ENCODE measurements at regions not wholly inside any gene's neighbourhood (a gene's known extent, or its start where the extent isn't known, plus 50 kb on each side); places are given as distances from the start of the nearest gene placed in this dataset.

DNA sequence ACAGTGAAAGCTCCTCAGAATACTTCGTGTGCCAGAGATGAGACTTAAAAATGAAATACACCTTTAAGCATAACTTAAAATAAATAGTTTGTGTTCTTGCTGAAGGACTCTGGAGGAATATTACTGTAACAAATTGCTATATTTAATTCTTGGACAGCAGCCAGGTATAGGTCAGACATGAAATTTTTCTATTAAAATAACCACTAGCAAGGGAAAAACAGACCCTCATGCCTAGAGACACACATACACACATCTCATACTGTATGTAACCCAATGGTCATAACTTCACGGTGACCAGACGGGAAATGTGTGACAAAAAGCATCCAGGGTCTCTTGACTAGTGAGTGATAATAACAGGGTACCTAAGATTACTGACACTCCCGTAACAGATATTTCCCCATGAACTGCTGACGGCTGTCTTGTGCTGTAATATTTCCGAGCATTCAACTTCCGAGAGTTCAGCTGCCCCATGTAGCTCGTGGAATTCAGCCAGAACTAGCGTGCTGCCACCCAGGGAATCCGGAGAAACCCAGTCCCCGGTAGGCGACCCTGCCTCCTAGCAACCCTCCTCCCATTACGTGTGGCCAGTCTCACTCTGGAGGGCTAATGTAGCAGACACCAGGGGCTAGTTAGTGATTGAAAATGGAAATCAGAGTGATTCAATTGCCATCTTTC lies 2295.1 kb upstream of the WWC1 start:
- TF ChIP-seq EZH2 (IDR thresholded peaks at IDR 0.05; ENCODE audit: low read length): no peak
- TF ChIP-seq, protein P1, sequence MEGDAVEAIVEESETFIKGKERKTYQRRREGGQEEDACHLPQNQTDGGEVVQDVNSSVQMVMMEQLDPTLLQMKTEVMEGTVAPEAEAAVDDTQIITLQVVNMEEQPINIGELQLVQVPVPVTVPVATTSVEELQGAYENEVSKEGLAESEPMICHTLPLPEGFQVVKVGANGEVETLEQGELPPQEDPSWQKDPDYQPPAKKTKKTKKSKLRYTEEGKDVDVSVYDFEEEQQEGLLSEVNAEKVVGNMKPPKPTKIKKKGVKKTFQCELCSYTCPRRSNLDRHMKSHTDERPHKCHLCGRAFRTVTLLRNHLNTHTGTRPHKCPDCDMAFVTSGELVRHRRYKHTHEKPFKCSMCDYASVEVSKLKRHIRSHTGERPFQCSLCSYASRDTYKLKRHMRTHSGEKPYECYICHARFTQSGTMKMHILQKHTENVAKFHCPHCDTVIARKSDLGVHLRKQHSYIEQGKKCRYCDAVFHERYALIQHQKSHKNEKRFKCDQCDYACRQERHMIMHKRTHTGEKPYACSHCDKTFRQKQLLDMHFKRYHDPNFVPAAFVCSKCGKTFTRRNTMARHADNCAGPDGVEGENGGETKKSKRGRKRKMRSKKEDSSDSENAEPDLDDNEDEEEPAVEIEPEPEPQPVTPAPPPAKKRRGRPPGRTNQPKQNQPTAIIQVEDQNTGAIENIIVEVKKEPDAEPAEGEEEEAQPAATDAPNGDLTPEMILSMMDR (optimal IDR thresholded peaks at IDR 0.05 in 1 of 3, IDR thresholded peaks at IDR 0.05 in 1 of 3, conservative IDR thresholded peaks at IDR 0.05 in 1 of 3; ENCODE audit: extremely low read depth in 1 of 3, insufficient read depth in 2 of 3, low read length in 3 of 3): no peak
- H4K20me1 ChIP-seq (ENCODE audit: control insufficient read depth, extremely low read depth, insufficient read depth, low read length): no peaks in the 10 kb centered on the region
- no peak for FAIRE-seq
- dilution Hi-C loops (cut with MboI; ENCODE audit: extremely low pct_ligation_motif_present, low sequenced_read_pairs): no loop called here
- H3K27me3 ChIP-seq (ENCODE audit: control insufficient read depth, extremely low read depth, insufficient read depth, low read length): no peaks in the 10 kb centered on the region
- no peak overlapping the region for H2AFZ ChIP-seq (ENCODE audit: control insufficient read depth, low read length)
- DNase-seq (ENCODE audit: low read depth, low spot score): no peak
- H3K4me1 ChIP-seq (ENCODE audit: control insufficient read depth, extremely low read depth, insufficient read depth, low read length): no peaks in the 10 kb centered on the region
- H3K36me3 ChIP-seq (ENCODE audit: control insufficient read depth in 2 of 2, extremely low read depth in 1 of 2, insufficient read depth in 2 of 2, low read length in 2 of 2): no peaks in the 10 kb centered on the region
- no peaks in the 10 kb centered on the region for H3K79me2 ChIP-seq (ENCODE audit: control insufficient read depth, insufficient read depth, low read length)
- no peak overlapping the region for H3K27ac ChIP-seq (ENCODE audit: control insufficient read depth, insufficient read depth, low read length)
- H3K9me1 ChIP-seq (ENCODE audit: control insufficient read depth, extremely low read depth, insufficient read depth, low read length): no peaks in the 10 kb centered on the region
- no peak overlapping the region for H3K9ac ChIP-seq (ENCODE audit: control insufficient read depth, extremely low read depth, insufficient read depth, low read length)
- H3K4me2 ChIP-seq (ENCODE audit: control insufficient read depth, extremely low read depth, insufficient read depth, low read depth, low read length): no peak overlapping the region
- no peak overlapping the region for H3K4me3 ChIP-seq (ENCODE audit: control insufficient read depth in 2 of 3, extremely low read depth in 1 of 3, insufficient read depth in 2 of 3, low read depth in 1 of 3, low read length in 3 of 3)
- no peaks in the 10 kb centered on the region for H3K9me3 ChIP-seq (ENCODE audit: control insufficient read depth, low read depth, low read length)

- Histone ChIP-seq H4K20me1 (ENCODE audit: control insufficient read depth, extremely low read depth, insufficient read depth, low read length) (no peaks in the 10 kb centered on the region), H3K27ac (ENCODE audit: control insufficient read depth, insufficient read depth, low read length) (no peak overlapping the region), H3K36me3 (ENCODE audit: control insufficient read depth in 2 of 2, extremely low read depth in 1 of 2, insufficient read depth in 2 of 2, low read length in 2 of 2) (no peaks in the 10 kb centered on the region), H3K9me1 (ENCODE audit: control insufficient read depth, extremely low read depth, insufficient read depth, low read length) (no peaks in the 10 kb centered on the region), H3K9ac (ENCODE audit: control insufficient read depth, extremely low read depth, insufficient read depth, low read length) (no peak overlapping the region), H3K4me3 (ENCODE audit: control insufficient read depth in 2 of 3, extremely low read depth in 1 of 3, insufficient read depth in 2 of 3, low read depth in 1 of 3, low read length in 3 of 3) (no peak overlapping the region), H3K79me2 (ENCODE audit: control insufficient read depth, insufficient read depth, low read length) (no peaks in the 10 kb centered on the region), H3K4me2 (ENCODE audit: control insufficient read depth, extremely low read depth, insufficient read depth, low read depth, low read length) (no peak overlapping the region), H2AFZ (ENCODE audit: control insufficient read depth, low read length) (no peak overlapping the region), H3K27me3 (ENCODE audit: control insufficient read depth, extremely low read depth, insufficient read depth, low read length) (no peaks in the 10 kb centered on the region), H3K9me3 (ENCODE audit: control insufficient read depth, low read depth, low read length) (no peaks in the 10 kb centered on the region), H3K4me1 (ENCODE audit: control insufficient read depth, extremely low read depth, insufficient read depth, low read length) (no peaks in the 10 kb centered on the region)
- TF ChIP-seq EZH2 (IDR thresholded peaks at IDR 0.05; ENCODE audit: low read length): no peak
- TF ChIP-seq, protein P1 (optimal IDR thresholded peaks at IDR 0.05 in 1 of 3, IDR thresholded peaks at IDR 0.05 in 1 of 3, conservative IDR thresholded peaks at IDR 0.05 in 1 of 3; ENCODE audit: extremely low read depth in 1 of 3, insufficient read depth in 2 of 3, low read length in 3 of 3): no peak
- dilution Hi-C loops (cut with MboI; ENCODE audit: extremely low pct_ligation_motif_present, low sequenced_read_pairs): no loop called here
- DNase-seq (ENCODE audit: low read depth, low spot score): no peak
- FAIRE-seq: no peak
Measured at GRCh38 chr5:165999693-166000320, 2291.6 kb upstream of the WWC1 start.

All from keratinocyte (primary cell).